Thyroid gland (tissue), 4 donors: ENCODE measurements at regions not wholly inside any gene's neighbourhood (a gene's known extent, or its start where the extent isn't known, plus 50 kb on each side); places are given as distances from the start of the nearest gene placed in this dataset.

ENCODE experiments used
- POLR2A ChIP-seq, 2 donors: fragments of 450-650 bp; IDR thresholded peaks; one replicate each; pipeline ENCODE4 v1.6.1; 2017; ENCODE audit warnings: antibody characterized with exemption in 2 of 2, mild to moderate bottlenecking in 2 of 2, moderate library complexity in 1 of 2
- TF ChIP-seq, protein P1 (sequence below), 6 experiments: fragments of 200-600 bp in 3 of 6; fragments of 450-650 bp in 3 of 6; sonication (generic) in 3 of 6; IDR thresholded peaks; one replicate each; pipeline ENCODE4 v1.5.1; 2016 to 2019; ENCODE audit warnings: antibody characterized with exemption in 6 of 6, mild to moderate bottlenecking in 2 of 6, inconsistent platforms in 1 of 6, moderate library complexity in 1 of 6

DNA sequence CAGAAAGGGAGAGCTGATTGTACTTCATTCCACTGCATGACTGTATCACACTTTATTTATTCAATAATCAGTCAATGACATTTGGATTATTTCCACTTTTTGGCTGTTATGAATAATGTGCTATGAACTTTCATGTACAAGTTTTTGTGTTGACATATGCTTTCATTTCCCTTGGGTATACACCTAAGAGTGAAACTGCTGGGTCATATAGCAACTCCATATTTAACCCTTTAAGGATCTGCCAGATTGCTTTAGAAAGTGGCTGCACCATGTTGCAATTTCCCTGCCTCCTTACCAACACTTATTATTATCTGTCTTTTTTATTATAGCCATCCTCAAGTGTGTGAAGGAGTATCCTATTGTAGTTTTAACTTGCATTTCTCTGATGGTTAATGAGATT is 108.8 kb upstream of the KCNK1 start:
- TF ChIP-seq, protein P1, sequence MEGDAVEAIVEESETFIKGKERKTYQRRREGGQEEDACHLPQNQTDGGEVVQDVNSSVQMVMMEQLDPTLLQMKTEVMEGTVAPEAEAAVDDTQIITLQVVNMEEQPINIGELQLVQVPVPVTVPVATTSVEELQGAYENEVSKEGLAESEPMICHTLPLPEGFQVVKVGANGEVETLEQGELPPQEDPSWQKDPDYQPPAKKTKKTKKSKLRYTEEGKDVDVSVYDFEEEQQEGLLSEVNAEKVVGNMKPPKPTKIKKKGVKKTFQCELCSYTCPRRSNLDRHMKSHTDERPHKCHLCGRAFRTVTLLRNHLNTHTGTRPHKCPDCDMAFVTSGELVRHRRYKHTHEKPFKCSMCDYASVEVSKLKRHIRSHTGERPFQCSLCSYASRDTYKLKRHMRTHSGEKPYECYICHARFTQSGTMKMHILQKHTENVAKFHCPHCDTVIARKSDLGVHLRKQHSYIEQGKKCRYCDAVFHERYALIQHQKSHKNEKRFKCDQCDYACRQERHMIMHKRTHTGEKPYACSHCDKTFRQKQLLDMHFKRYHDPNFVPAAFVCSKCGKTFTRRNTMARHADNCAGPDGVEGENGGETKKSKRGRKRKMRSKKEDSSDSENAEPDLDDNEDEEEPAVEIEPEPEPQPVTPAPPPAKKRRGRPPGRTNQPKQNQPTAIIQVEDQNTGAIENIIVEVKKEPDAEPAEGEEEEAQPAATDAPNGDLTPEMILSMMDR (IDR thresholded peaks at IDR 0.05) = no peak
- TF ChIP-seq POLR2A (IDR thresholded peaks at IDR 0.05) = no peak
